ENCODE measurements at regions not wholly inside any gene's neighbourhood (a gene's known extent, or its start where the extent isn't known, plus 50 kb on each side); places are given as distances from the start of the nearest gene placed in this dataset.

DNA sequence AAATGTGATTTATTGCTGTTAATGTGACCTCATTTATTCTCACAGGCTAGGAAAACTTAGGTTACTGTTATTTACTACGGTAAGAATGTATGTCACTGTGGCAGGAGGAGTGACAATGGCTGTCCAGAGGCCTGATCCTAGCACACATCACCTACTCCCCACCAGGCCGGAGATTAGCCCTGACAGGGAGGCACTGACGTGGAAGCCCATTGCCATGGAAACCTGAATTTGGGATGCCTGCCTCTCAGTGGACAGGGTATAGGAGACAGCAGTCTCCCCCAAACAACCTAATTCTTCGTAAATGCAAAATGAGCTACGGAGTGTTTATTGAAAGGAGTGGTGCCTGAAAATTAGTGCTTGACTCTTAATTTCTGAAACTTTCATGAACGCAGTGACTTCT lies 87.6 kb upstream of the SMARCA2 start:
- TF ChIP-seq, protein P1, sequence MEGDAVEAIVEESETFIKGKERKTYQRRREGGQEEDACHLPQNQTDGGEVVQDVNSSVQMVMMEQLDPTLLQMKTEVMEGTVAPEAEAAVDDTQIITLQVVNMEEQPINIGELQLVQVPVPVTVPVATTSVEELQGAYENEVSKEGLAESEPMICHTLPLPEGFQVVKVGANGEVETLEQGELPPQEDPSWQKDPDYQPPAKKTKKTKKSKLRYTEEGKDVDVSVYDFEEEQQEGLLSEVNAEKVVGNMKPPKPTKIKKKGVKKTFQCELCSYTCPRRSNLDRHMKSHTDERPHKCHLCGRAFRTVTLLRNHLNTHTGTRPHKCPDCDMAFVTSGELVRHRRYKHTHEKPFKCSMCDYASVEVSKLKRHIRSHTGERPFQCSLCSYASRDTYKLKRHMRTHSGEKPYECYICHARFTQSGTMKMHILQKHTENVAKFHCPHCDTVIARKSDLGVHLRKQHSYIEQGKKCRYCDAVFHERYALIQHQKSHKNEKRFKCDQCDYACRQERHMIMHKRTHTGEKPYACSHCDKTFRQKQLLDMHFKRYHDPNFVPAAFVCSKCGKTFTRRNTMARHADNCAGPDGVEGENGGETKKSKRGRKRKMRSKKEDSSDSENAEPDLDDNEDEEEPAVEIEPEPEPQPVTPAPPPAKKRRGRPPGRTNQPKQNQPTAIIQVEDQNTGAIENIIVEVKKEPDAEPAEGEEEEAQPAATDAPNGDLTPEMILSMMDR (IDR thresholded peaks at IDR 0.05; ENCODE audit: poor library complexity) = no peak
- no peak for TF ChIP-seq EZH2 (IDR thresholded peaks at IDR 0.05; ENCODE audit: borderline replicate concordance)

All from hepatocyte (in vitro differentiated cells).